ENCODE measurements at regions not wholly inside any gene's neighbourhood (a gene's known extent, or its start where the extent isn't known, plus 50 kb on each side); places are given as distances from the start of the nearest gene placed in this dataset.

DNA sequence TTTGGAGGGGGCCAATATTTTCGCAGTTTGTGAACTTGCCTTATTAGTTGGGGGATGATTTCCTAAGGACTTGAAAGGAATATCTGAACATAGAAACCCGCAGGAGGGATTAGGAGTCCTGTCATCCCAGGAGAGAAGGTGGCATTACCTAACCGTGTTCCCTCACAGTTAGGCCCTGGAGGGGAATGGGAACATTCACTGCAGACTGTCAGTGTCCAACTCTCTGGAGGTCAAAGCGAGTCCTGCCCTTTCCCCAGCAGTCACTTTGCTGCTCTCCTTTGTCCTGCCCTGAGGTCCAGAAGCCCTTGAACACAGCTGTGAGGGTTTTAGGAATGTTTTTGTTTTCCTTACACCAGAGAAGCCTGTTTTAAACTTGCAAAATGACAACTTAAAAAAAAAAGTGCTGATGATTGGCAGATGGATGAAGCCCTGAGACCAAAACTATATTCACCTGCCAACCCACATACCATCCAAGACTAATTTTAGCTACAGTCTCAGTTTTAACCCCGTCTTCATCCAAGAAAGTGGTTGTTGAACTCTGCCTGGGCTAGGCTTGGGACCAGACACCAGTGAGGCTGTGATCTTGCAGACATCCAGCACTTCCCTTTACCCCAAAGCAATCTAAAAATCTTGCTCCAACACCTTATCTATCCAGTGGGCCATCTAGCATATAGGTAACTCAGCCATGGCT, 90.5 kb upstream of the MEX3C start:
- TF ChIP-seq, protein P1, sequence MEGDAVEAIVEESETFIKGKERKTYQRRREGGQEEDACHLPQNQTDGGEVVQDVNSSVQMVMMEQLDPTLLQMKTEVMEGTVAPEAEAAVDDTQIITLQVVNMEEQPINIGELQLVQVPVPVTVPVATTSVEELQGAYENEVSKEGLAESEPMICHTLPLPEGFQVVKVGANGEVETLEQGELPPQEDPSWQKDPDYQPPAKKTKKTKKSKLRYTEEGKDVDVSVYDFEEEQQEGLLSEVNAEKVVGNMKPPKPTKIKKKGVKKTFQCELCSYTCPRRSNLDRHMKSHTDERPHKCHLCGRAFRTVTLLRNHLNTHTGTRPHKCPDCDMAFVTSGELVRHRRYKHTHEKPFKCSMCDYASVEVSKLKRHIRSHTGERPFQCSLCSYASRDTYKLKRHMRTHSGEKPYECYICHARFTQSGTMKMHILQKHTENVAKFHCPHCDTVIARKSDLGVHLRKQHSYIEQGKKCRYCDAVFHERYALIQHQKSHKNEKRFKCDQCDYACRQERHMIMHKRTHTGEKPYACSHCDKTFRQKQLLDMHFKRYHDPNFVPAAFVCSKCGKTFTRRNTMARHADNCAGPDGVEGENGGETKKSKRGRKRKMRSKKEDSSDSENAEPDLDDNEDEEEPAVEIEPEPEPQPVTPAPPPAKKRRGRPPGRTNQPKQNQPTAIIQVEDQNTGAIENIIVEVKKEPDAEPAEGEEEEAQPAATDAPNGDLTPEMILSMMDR (IDR thresholded peaks at IDR 0.05; ENCODE audit: low read depth, low read length, missing control alignments) = no peak
- DNase-seq (ENCODE audit: low read depth) = no peak
- H3K4me3 ChIP-seq (ENCODE audit: low read depth, low read length) = no peak overlapping the region

DNA sequence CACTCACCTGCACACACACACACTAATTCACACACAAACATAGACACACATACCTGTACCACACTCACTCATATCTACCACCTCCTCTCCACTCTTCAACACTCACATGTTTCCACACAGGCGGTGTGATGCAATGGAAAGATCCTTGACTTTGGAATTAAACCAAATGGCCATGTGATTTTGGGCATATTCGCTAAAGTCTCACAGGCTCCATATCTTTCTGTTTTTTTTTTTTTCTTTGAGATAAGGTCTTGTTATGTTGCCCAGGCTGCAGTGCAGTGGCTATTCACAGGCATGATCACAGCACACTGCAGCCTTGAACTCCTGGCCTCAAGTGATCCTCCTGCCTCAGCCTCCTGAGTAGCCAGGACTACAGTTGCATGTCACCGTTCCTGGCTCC, 91.1 kb upstream of the MEX3C start:
- DNase-seq (ENCODE audit: low read depth) = no peak
- TF ChIP-seq, protein P1 (IDR thresholded peaks at IDR 0.05; ENCODE audit: low read depth, low read length, missing control alignments) = no peak
- no peak overlapping the region for H3K4me3 ChIP-seq (ENCODE audit: low read depth, low read length)

DNA sequence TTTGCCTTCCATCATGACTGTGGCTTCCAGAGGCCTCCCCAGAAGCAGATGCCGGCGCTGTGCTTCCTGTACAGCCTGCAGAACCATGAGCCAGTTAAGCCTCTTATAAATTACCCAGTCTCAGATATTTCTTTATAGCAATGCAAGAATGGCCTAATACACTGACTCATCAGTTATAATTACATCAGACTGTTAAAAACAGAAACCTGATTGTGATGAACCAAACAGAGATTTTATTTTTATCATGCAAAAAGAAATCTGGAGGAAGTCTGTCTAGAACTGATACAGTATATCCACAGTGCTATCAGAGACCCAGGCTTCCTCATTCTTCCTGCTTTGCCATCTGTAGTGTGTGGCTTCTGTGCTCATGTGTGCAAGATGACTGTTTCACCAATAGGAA, 93.4 kb upstream of the MEX3C start:
- TF ChIP-seq, protein P1 (IDR thresholded peaks at IDR 0.05; ENCODE audit: low read depth, low read length, missing control alignments) = no peak
- H3K4me3 ChIP-seq (ENCODE audit: low read depth, low read length) = no peak overlapping the region
- DNase-seq (ENCODE audit: low read depth) = no peak

DNA sequence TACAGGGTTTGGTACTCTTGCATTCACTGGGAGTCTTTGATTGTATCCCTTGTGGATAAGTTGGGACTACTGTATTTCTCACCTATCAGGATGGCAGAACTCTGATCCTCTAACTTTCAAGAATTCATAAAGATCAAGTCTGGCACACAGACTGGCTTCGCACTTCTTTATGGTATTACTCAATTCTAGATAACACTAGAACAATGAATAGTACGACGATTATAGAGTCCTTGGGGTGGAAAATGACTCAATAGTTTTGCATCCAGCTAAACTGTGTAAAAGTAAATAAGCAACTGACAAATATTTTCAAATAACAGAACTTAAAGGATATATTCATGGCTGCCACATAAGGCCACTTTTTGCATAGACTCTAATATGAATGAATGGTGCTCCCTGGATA, 103.4 kb upstream of the MEX3C start:
- no peak for DNase-seq (ENCODE audit: low read depth)

DNA sequence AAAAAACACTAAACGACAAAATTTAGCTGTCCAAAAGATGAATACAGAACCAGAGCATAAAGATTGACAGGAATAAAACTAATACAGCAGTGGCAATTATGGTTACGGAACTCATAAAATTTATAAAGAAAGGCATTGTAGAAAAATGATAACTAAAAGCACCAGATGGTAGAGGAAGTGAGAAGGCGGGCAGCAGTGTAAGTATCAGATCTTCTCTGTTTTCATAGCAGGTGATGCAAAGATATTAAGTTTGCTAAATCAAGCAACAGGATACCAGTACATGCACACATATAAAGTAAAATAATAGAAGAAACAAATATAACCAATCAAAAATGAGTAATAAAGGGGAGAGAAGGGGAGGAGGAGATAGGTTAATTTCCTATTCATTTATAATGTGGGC, 103.9 kb upstream of the MEX3C start:
- TF ChIP-seq, protein P1 (IDR thresholded peaks at IDR 0.05; ENCODE audit: low read depth, low read length, missing control alignments) = no peak
- no peak overlapping the region for H3K4me3 ChIP-seq (ENCODE audit: low read depth, low read length)
- DNase-seq (ENCODE audit: low read depth) = no peak

More for the DNA sequence above, 103.4 kb upstream of the MEX3C start:
- TF ChIP-seq, protein P1 (IDR thresholded peaks at IDR 0.05; ENCODE audit: low read depth, low read length, missing control alignments) = no peak
- no peak overlapping the region for H3K4me3 ChIP-seq (ENCODE audit: low read depth, low read length)

DNA sequence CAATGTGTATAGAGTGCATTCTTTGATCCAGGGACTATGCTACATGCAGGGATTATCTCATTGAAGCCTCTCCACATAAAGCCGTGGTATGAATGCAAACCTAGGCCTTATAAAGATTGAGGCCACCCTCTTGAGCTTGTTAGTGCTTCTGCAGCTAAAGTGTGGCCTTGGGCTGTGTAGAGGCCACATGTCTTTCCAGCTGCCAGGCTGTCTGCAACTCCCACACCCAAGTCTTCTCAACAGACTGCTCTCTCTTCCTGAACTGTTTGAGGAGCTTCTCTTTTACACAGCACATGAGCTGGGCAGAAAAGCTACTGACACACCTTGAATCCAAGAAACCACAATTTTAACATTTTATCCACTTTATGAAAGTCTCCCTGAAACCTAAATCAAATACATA, 119.2 kb upstream of the MEX3C start:
- no peak overlapping the region for H3K4me3 ChIP-seq (ENCODE audit: low read depth, low read length)
- no peak for DNase-seq (ENCODE audit: low read depth)
- TF ChIP-seq, protein P1 (IDR thresholded peaks at IDR 0.05; ENCODE audit: low read depth, low read length, missing control alignments) = no peak

DNA sequence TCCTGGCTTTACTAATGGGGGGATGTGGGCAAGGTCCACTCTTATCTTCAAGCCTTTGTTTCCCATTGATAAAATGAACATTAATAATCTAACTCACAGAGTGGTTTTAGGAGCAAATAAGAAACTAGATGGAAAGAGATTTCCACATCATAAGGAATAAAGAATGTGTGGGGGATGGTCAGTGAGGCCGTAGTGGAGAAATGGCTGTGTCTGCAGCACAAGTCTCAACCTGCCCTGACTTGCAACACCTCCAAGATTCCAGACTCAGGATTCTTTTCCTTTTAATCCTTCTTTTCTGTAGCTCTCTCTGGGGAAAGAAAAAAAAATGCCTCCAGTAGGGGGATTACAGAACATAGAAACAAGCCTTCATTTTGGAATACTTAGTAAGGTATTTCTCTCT, 124.2 kb upstream of the MEX3C start:
- TF ChIP-seq, protein P1 (IDR thresholded peaks at IDR 0.05; ENCODE audit: low read depth, low read length, missing control alignments) = no peak
- H3K4me3 ChIP-seq (ENCODE audit: low read depth, low read length) = no peak overlapping the region
- no peak for DNase-seq (ENCODE audit: low read depth)

Data from GM12864 (cell line).